BJ (cell line): ENCODE measurements at regions not wholly inside any gene's neighbourhood (a gene's known extent, or its start where the extent isn't known, plus 50 kb on each side); places are given as distances from the start of the nearest gene placed in this dataset.

ENCODE experiments used
- CTCF ChIA-PET: fragments of 350-600 bp; formaldehyde crosslinking; extraction: SDS; loops from one replicate; lab custom pipeline; 2021; ENCODE audit warnings: antibody characterized with exemption, inconsistent platforms; lab: Yijun Ruan, JAX
- POLR2A ChIA-PET: fragments of 300-600 bp; sonication (Branson Sonifier 250); formaldehyde crosslinking; extraction: SDS; loops from one replicate; lab custom pipeline; 2021; ENCODE audit warnings: antibody characterized with exemption; lab: Charles Lee
- DNase-seq: peaks from one replicate; pipeline ENCODE4 v3.0.0-alpha.2; 2011; ENCODE audit warnings: low read depth
- H3K27me3 ChIP-seq: 2 replicates; pipeline ENCODE4 v1.6.0; 2011; ENCODE audit warnings: low read length; ENCODE audit not compliant: control insufficient read depth, insufficient read depth
- H3K36me3 ChIP-seq: 2 replicates; pipeline ENCODE4 v1.5.1; 2011; ENCODE audit warnings: low read length; ENCODE audit not compliant: control insufficient read depth, insufficient read depth
- H3K4me3 ChIP-seq: 2 replicates; pipeline ENCODE4 v1.5.1; 2011; ENCODE audit warnings: low read depth, mild to moderate bottlenecking, control low read depth, low read length
- TF ChIP-seq, protein P1 (sequence below): IDR thresholded peaks from 2 replicates; pipeline ENCODE4 v1.5.1; 2011; ENCODE audit warnings: low read depth, mild to moderate bottlenecking, control low read depth, inconsistent platforms, low read length, moderate library complexity; ENCODE audit not compliant: insufficient read depth

DNA sequence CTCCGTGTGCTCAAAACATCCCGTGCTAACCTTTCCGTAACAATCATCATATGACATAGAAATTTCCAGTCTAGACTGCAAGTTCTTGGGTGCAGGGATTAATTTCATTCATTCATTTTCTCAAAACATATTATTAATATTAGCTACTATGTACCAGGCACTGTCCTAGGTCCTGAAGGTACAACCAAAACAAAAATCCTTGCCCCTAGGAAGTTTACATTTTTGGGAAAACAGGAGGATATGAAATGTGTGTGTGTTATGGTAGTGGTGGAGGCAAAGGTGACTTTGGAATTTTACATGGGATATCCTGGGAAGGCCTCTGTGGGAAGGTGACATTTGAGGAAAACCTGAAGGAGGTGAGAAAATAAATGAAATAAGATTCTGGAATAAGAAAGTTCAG is 222.6 kb downstream of the LRRC3B start:
- no peak overlapping the region for H3K4me3 ChIP-seq
- no peaks in the 10 kb centered on the region for H3K36me3 ChIP-seq
- no peaks in the 10 kb centered on the region for H3K27me3 ChIP-seq
- POLR2A ChIA-PET = no interaction called here
- TF ChIP-seq, protein P1, sequence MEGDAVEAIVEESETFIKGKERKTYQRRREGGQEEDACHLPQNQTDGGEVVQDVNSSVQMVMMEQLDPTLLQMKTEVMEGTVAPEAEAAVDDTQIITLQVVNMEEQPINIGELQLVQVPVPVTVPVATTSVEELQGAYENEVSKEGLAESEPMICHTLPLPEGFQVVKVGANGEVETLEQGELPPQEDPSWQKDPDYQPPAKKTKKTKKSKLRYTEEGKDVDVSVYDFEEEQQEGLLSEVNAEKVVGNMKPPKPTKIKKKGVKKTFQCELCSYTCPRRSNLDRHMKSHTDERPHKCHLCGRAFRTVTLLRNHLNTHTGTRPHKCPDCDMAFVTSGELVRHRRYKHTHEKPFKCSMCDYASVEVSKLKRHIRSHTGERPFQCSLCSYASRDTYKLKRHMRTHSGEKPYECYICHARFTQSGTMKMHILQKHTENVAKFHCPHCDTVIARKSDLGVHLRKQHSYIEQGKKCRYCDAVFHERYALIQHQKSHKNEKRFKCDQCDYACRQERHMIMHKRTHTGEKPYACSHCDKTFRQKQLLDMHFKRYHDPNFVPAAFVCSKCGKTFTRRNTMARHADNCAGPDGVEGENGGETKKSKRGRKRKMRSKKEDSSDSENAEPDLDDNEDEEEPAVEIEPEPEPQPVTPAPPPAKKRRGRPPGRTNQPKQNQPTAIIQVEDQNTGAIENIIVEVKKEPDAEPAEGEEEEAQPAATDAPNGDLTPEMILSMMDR = no peak
- DNase-seq = no peak
- CTCF ChIA-PET = no interaction called here

DNA sequence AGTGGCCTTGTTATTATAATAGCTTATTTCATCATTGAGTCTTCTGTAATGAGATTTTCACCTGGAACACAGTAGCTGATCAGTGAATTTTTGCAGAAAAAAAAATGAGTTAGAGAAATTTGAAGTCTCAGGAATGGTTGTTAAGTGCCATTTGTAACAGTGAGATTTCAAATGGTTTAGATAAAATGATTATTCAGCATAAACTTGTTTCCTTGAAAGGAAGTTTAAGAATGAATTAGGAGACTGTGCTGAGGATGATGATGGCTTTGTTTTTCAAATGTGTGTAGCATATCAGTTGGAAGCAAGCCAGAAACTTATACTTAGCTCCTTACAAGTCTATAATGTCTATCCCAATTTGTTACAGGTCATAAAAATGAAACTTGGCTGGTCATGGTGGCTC is 225.1 kb downstream of the LRRC3B start:
- no peak for DNase-seq
- POLR2A ChIA-PET = no interaction called here
- TF ChIP-seq, protein P1 = no peak
- no peaks in the 10 kb centered on the region for H3K27me3 ChIP-seq
- no peaks in the 10 kb centered on the region for H3K36me3 ChIP-seq
- no peak overlapping the region for H3K4me3 ChIP-seq
- CTCF ChIA-PET = no interaction called here

DNA sequence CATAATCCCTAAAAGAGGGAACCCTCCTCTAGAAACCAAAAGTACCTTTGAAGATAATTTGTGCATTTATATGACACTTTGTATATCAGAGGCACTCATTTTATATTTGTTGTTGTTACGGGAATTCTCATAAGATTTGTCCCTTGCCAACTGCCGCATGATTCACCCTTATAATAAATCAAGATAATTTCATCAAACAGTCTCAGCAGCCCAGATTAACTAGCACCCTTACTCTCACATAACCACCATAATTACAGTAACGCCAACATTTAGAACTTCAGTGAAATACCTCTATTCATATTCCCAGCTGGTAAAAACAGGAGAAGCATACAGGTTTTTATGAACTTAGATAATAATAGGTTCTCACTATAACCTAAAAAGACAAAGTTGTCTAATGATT is 271.9 kb downstream of the LRRC3B start:
- Histone ChIP-seq H3K36me3 (no peaks in the 10 kb centered on the region), H3K27me3 (no peaks in the 10 kb centered on the region), H3K4me3 (no peak overlapping the region)
- no peak for DNase-seq
- CTCF ChIA-PET = no interaction called here
- TF ChIP-seq, protein P1 = no peak
- POLR2A ChIA-PET = no interaction called here

DNA sequence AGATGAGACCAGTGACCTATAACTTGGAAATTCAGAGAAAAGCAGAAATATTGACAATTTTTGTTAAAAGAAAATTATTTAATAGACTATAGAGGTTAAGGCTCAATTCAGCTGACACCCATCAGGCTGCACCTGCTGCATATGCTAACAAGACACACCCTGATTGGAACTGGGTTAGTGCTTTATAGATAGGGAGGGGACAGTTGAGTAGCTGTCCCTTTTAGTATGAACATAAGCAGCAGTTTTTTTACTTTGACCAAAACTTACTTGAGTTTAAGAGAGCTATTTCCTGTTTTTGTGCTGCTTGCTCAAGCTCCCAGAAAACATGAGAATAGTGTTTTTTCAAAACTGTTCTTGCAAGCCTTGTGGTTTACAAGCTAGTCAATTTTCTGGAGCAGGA is 292.6 kb downstream of the LRRC3B start:
- no peak for DNase-seq
- CTCF ChIA-PET = no interaction called here
- Histone ChIP-seq H3K4me3 (no peak overlapping the region), H3K27me3 (no peaks in the 10 kb centered on the region), H3K36me3 (no peaks in the 10 kb centered on the region)
- TF ChIP-seq, protein P1 = no peak
- POLR2A ChIA-PET = no interaction called here

DNA sequence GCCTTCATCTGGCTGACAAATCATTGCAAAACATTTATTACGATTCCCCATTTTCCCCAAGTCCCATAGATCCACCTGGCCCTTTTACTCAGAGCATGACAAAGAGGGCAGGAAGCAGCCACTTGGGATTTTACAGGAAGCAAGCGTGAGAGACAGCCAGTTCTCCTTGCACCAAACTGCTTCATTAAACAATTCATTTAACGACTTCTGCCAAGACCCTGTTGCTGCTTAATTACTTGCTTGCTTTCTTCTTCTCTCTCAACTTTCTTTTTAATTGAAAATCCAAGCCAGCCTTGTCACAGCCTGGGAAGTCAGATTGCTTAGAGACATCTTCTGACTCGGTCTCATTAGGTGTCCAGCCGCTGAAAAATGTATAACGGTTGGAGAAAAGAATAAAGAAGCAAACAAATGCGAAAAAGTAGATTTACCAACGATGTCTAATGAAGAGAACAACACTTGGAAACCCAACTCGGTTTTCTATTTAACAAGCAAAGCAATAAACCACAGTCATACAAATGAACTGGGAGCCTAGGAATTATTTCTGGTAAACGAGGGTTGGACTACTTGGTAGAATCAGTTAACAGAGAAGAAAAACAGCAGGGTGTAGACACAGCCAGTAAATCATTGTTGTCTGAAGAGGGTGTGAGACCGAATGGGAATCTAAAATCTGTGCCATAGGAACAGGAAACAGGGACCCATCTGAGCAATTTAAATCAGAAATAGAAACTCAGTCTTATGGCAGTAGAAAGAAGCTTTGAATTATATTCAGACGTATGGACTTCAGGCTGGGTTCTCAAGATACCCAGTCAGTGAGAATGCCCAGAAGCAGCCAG is 298.3 kb downstream of the LRRC3B start:
- Histone ChIP-seq H3K27me3 (no peaks in the 10 kb centered on the region), H3K4me3 (no peak overlapping the region), H3K36me3 (no peaks in the 10 kb centered on the region)
- TF ChIP-seq, protein P1 = no peak
- ChIA-PET CTCF (no interaction called here), POLR2A (no interaction called here)
- no peak for DNase-seq
